Neural progenitor cell (in vitro differentiated cells): ENCODE measurements at regions not wholly inside any gene's neighbourhood (a gene's known extent, or its start where the extent isn't known, plus 50 kb on each side); places are given as distances from the start of the nearest gene placed in this dataset.

Experiments
- DNase-seq: peaks from one replicate; pipeline ENCODE4 v3.0.0-alpha.2; 2016; ENCODE audit warnings: low spot score
- H2AFZ ChIP-seq: fragments of 200-600 bp; sonication (generic); replicated peaks from 2 replicates; pipeline ENCODE4 v1.6.1; 2016; ENCODE audit warnings: antibody characterized with exemption
- H3F3A ChIP-seq: fragments of 200-600 bp; sonication (generic); 2 replicates; pipeline ENCODE4 v1.6.1; 2016; ENCODE audit warnings: antibody characterized with exemption, low read depth
- H3K27ac ChIP-seq: fragments of 200-600 bp; sonication (generic); 2 replicates; pipeline ENCODE4 v1.5.1; 2016; ENCODE audit warnings: mild to moderate bottlenecking
- H3K27me3 ChIP-seq: fragments of 200-600 bp; sonication (generic); 2 replicates; pipeline ENCODE4 v1.6.1; 2016; ENCODE audit warnings: mild to moderate bottlenecking, moderate library complexity
- H3K36me3 ChIP-seq: fragments of 200-600 bp; sonication (generic); 2 replicates; pipeline ENCODE4 v1.5.1; 2016
- H3K4me1 ChIP-seq: fragments of 200-600 bp; sonication (generic); 2 replicates; pipeline ENCODE4 v1.6.1; 2016; ENCODE audit warnings: mixed run types
- H3K4me2 ChIP-seq: fragments of 200-600 bp; sonication (generic); 2 replicates; pipeline ENCODE4 v1.6.1; 2016
- H3K4me3 ChIP-seq: fragments of 200-600 bp; sonication (generic); 2 replicates; pipeline ENCODE4 v1.5.1; 2016
- H3K79me2 ChIP-seq: fragments of 200-600 bp; sonication (generic); 2 replicates; pipeline ENCODE4 v1.6.1; 2016; ENCODE audit warnings: low read depth
- H3K9ac ChIP-seq: fragments of 200-600 bp; sonication (generic); 2 replicates; pipeline ENCODE4 v1.6.1; 2016
- H3K9me3 ChIP-seq: fragments of 200-600 bp; sonication (generic); 2 replicates; pipeline ENCODE4 v1.5.1; 2016; ENCODE audit warnings: low read depth
- H4K20me1 ChIP-seq: fragments of 200-600 bp; sonication (generic); 2 replicates; pipeline ENCODE4 v1.6.1; 2016; ENCODE audit warnings: low read depth
- H3K27ac Mint-ChIP-seq: 3 replicates; pipeline ENCODE4 v1.8.0; 2021; ENCODE audit warnings: mixed read lengths
- H3K27me3 Mint-ChIP-seq: 2 replicates; pipeline ENCODE4 v1.8.0; 2022; ENCODE audit warnings: low read depth, mild to moderate bottlenecking, inconsistent platforms, moderate library complexity, mixed read lengths; ENCODE audit not compliant: insufficient read depth
- H3K36me3 Mint-ChIP-seq: 3 replicates; pipeline ENCODE4 v1.8.0; 2021; ENCODE audit warnings: mixed read lengths
- H3K4me1 Mint-ChIP-seq: 3 replicates; pipeline ENCODE4 v1.8.0; 2021; ENCODE audit warnings: mixed read lengths
- H3K4me3 Mint-ChIP-seq: 3 replicates; pipeline ENCODE4 v1.8.0; 2021; ENCODE audit warnings: mild to moderate bottlenecking, moderate library complexity, mixed read lengths
- H3K9me3 Mint-ChIP-seq: 3 replicates; pipeline ENCODE4 v1.8.0; 2020; ENCODE audit warnings: mixed read lengths
- CTCF ChIP-seq: fragments of 200-600 bp; sonication (generic); IDR thresholded peaks from 2 replicates; pipeline ENCODE4 v1.5.1; 2017; ENCODE audit warnings: antibody characterized with exemption, mild to moderate bottlenecking
- EZH2 ChIP-seq: fragments of 200-600 bp; sonication (generic); IDR thresholded peaks from 2 replicates; pipeline ENCODE4 v1.6.1; 2017; ENCODE audit warnings: antibody characterized with exemption, mild to moderate bottlenecking, moderate library complexity
- EZH2phosphoT487 ChIP-seq: fragments of 200-600 bp; sonication (generic); IDR thresholded peaks from 2 replicates; pipeline ENCODE4 v1.6.1; 2017; ENCODE audit warnings: antibody characterized with exemption

DNA sequence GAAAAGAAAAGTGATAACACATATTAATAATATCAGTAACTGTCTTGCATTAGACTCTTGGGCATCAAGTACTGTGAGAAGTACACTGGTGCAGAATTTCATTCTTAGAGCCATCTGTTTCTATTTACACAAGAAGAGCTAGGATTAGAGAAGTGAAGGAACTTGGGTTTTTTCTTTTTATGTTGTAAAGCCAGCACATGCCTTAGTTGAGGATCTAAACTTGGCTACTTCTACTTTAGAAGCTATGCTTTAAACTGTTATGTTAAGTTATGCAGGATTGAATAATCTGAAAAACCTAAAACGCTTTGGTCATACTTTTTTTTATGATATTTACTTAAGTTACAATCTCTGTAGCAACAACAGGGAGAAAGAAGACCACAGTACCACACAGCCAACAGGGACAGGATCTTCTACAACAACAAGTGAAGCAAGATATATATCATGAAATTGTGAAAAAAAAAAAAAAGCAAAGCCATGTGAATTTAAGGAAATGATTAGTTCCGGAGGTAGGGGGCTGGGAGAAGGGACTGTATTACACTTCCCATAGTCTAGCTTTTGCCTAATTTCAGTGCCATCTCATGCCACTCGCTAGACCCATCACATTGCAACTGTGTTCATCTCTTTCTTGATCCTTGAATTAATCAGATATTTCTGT, 305.1 kb upstream of the GOT2 start:
- no peaks in the 10 kb centered on the region for H3K79me2 ChIP-seq
- Mint-ChIP-seq H3K4me1 (no peaks in the 10 kb centered on the region), H3K27me3 (no peaks in the 10 kb centered on the region), H3K9me3 (no peaks in the 10 kb centered on the region), H3K27ac (no peak overlapping the region), H3K4me3 (no peak overlapping the region), H3K36me3 (no peaks in the 10 kb centered on the region)
- no peaks in the 10 kb centered on the region for H4K20me1 ChIP-seq
- TF ChIP-seq EZH2, result no peak
- TF ChIP-seq CTCF, result no peak
- no peak for TF ChIP-seq EZH2phosphoT487
- H3K27me3 ChIP-seq, result no peaks in the 10 kb centered on the region
- no peak overlapping the region for H3K9ac ChIP-seq
- H3K36me3 ChIP-seq, result no peaks in the 10 kb centered on the region
- H3K27ac ChIP-seq, result no peak overlapping the region
- H3F3A ChIP-seq, result no peaks in the 10 kb centered on the region
- no peak overlapping the region for H3K4me2 ChIP-seq
- H2AFZ ChIP-seq, result no peak overlapping the region
- no peaks in the 10 kb centered on the region for H3K4me1 ChIP-seq
- H3K4me3 ChIP-seq, result no peak overlapping the region
- H3K9me3 ChIP-seq, result no peaks in the 10 kb centered on the region
- DNase-seq, result no peak

DNA sequence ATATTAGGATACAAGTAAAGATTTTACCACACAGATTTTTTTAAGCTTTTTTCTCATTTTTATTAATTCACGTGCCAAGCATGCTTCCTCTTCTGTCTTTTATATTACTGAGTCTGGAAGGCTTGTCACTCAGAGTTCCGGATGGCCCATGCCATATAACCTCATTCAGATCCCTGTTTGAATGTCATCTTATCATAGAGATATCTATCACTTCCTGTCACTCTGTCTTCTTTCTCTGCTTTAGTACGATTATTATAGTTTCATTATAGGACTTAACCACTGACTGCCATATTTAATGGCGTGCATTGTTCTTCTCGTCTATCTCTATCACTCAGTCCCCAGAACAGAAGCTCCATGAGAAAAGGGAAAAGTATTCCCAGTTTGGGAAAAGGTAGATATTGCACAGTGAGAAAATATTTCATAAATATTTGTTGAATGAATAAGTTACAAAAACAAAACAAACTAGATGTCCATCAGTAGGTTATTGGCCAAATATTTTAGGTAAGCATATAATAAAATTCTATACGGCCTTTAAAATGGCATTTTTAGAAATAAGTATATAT, 296.9 kb upstream of the GOT2 start:
- Mint-ChIP-seq H3K27me3 (no peaks in the 10 kb centered on the region), H3K36me3 (no peaks in the 10 kb centered on the region), H3K9me3 (no peaks in the 10 kb centered on the region), H3K4me3 (no peak overlapping the region), H3K27ac (no peak overlapping the region), H3K4me1 (no peaks in the 10 kb centered on the region)
- Histone ChIP-seq H3K4me1 (no peaks in the 10 kb centered on the region), H3K79me2 (no peaks in the 10 kb centered on the region), H3K9me3 (no peaks in the 10 kb centered on the region), H3K4me3 (no peak overlapping the region), H3K27ac (no peak overlapping the region), H3K4me2 (no peak overlapping the region), H3K27me3 (no peaks in the 10 kb centered on the region), H2AFZ (no peak overlapping the region), H3K36me3 (no peaks in the 10 kb centered on the region), H3F3A (no peaks in the 10 kb centered on the region), H4K20me1 (no peaks in the 10 kb centered on the region), H3K9ac (no peak overlapping the region)
- TF ChIP-seq CTCF (no peak), EZH2 (no peak), EZH2phosphoT487 (no peak)
- DNase-seq, result no peak

- Histone ChIP-seq H3K27ac (no peak overlapping the region), H3K4me1 (no peaks in the 10 kb centered on the region), H3K9ac (no peak overlapping the region), H3K4me3 (no peak overlapping the region), H2AFZ (no peak overlapping the region), H4K20me1 (no peaks in the 10 kb centered on the region), H3K36me3 (no peaks in the 10 kb centered on the region), H3K9me3 (no peaks in the 10 kb centered on the region), H3K27me3 (no peaks in the 10 kb centered on the region), H3K4me2 (no peak overlapping the region), H3F3A (no peaks in the 10 kb centered on the region), H3K79me2 (no peaks in the 10 kb centered on the region)
- no peaks in the 10 kb centered on the region for H3K4me1 Mint-ChIP-seq
- DNase-seq, result no peak
- H3K27me3 Mint-ChIP-seq, result no peaks in the 10 kb centered on the region
- peaks cover 2% of the 10 kb centered on the region for H3K9me3 Mint-ChIP-seq
- no peak overlapping the region for H3K27ac Mint-ChIP-seq
- TF ChIP-seq EZH2phosphoT487 (no peak), EZH2 (no peak), CTCF (no peak)
- no peaks in the 10 kb centered on the region for H3K36me3 Mint-ChIP-seq
- no peak overlapping the region for H3K4me3 Mint-ChIP-seq
Observed at GRCh38 chr16:59021751-59022150, 287.6 kb upstream of the GOT2 start.
